ENCODE measurements at regions not wholly inside any gene's neighbourhood (a gene's known extent, or its start where the extent isn't known, plus 50 kb on each side); places are given as distances from the start of the nearest gene placed in this dataset.

DNA sequence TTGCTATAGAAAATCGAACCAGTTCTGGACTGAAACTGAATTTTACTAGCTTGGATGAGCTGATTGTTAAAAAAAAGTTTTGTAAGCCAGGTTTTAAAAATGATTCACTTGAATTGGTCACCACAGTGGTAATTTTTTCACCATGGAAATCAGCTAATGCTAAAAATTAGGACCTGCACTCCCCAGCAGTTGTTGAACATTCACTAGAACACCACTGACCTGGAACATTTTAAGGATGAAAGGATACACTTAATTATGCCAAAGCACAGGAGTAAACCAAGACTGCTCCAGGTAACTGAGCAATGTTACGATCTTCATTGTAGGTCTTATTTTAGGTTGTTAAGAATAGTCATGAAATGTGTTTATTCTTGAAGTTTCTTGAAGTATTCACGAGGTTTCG lies 1342.6 kb upstream of the SPRY2 start:
- Histone ChIP-seq H3K36me3 (no peaks in the 10 kb centered on the region), H3K9me3 (replicated peaks) (no peaks in the 10 kb centered on the region), H3K4me1 (no peaks in the 10 kb centered on the region), H3K27me3 (no peaks in the 10 kb centered on the region), H3K27ac (no peak overlapping the region), H3K4me3 (no peak overlapping the region)
- no peak for DNase-seq

DNA sequence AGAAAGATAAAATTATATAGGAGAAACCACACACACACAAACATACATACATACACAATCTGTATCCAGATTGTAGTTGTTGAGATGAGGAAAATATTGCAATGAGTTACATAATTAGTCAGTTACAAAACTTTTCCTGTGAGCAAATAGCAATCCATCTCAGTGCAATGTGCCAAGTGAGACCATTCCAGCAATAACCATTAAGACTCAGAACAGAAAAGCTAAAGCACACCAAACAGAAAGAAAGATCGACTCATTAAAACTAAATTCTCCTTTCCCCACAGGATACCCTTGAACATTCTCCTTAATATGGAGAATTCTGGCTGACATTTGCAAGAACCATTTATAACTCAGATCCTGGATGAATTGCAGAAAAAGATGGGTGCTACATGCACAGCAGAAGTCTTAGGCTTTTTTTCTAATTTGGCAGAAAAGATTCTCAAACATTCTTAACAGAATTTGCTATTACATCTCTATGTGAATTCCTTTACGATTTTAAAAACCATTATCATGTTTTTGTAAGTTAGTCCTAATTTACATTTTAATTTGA lies 1341.2 kb upstream of the SPRY2 start:
- Histone ChIP-seq H3K4me1 (no peaks in the 10 kb centered on the region), H3K9me3 (replicated peaks) (no peaks in the 10 kb centered on the region), H3K27ac (no peak overlapping the region), H3K27me3 (no peaks in the 10 kb centered on the region), H3K36me3 (no peaks in the 10 kb centered on the region), H3K4me3 (no peak overlapping the region)
- no peak for DNase-seq

DNA sequence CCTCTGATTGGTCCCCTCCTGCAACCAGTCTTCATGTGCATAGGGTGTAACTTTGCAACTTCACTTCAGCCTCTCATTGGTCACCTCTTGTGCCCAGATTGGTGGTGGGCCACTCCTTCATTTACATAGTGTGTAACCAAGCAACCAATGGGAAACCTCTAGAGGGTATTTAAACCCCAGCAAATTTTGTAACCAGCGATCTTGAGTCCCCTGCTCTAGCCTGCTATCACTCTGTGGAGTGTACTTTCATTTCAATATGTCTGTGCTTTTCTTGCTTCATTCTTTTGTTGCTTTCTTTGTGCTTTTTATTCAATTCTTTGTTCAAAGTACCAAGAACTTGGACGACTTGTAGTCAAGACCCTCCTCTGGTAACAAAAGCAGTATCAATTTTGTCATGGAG lies 1336.9 kb upstream of the SPRY2 start:
- Histone ChIP-seq H3K36me3 (no peaks in the 10 kb centered on the region), H3K27ac (no peak overlapping the region), H3K4me3 (no peak overlapping the region), H3K9me3 (replicated peaks) (no peaks in the 10 kb centered on the region), H3K4me1 (no peaks in the 10 kb centered on the region), H3K27me3 (no peaks in the 10 kb centered on the region)
- DNase-seq, result no peak

DNA sequence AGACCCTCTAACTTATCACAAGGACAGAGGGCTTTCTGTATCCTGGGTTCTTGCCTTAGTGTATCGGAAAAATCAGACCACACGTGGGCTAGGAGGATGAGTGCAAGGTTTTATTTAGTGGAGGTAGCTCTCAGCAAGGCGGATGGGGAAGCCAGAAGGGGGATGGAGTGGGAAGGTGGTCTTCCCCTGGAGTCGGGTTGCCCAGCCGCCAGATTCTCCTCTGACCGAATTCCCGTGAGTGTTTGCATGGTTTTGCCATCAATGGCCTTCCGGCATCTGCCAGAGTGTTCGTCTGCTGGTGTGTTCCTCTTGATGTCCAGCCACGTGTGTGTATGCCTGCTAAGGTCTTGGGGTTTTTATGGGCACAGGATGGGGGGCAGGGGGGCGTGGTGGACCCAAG lies 1335.1 kb upstream of the SPRY2 start:
- Histone ChIP-seq H3K4me3 (no peak overlapping the region), H3K9me3 (replicated peaks) (no peaks in the 10 kb centered on the region)

DNA sequence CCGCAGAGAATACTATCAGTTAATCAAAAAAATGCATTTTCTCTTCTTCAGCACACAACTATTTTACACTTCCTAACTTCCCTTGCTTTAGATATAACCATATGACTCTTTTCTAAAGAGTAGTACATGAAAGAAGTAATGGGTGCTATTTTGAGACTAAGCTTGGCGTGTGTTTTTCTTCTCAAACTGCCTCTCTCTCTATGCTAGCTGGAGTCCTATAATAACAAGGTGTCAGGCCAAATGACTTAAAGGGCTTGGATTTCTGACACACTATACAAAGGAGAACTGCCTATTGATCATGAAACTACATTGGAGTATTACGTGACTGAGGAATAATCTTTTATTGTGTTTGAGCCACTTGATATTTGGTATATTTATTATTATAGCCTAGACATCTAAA lies 1330.1 kb upstream of the SPRY2 start:
- no peak for DNase-seq
- no peaks in the 10 kb centered on the region for H3K27me3 ChIP-seq
- H3K4me3 ChIP-seq, result no peak overlapping the region
- no peaks in the 10 kb centered on the region for H3K36me3 ChIP-seq
- no peaks in the 10 kb centered on the region for H3K9me3 ChIP-seq (replicated peaks)
- no peaks in the 10 kb centered on the region for H3K4me1 ChIP-seq
- no peak overlapping the region for H3K27ac ChIP-seq

More for the DNA sequence above, 1335.1 kb upstream of the SPRY2 start:
- DNase-seq, result no peak
- H3K36me3 ChIP-seq, result no peaks in the 10 kb centered on the region
- no peaks in the 10 kb centered on the region for H3K4me1 ChIP-seq
- no peak overlapping the region for H3K27ac ChIP-seq
- no peaks in the 10 kb centered on the region for H3K27me3 ChIP-seq

DNA sequence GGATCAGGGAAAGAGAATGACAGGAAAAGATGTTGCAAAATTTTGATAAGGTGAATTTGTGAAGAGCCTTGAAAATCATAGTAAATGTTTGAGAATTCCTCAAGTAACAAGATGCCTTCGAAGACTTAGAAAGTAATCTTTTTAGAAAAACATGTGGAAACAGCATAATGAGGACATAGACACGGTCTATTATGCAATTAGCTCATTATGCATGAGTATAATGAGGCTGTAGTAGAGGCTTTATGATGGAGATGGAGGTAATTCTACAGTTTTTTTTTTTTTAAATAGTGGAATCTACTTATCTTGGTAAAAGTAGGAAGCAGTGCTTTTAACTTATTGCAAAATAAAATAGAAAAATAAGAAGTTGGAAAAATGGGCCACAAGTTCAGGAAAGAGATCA lies 1329.1 kb upstream of the SPRY2 start:
- H3K27me3 ChIP-seq, result no peaks in the 10 kb centered on the region
- H3K9me3 ChIP-seq (replicated peaks), result no peaks in the 10 kb centered on the region
- DNase-seq, result no peak
- no peak overlapping the region for H3K27ac ChIP-seq
- no peaks in the 10 kb centered on the region for H3K4me1 ChIP-seq
- H3K36me3 ChIP-seq, result no peaks in the 10 kb centered on the region
- H3K4me3 ChIP-seq, result no peak overlapping the region

DNA sequence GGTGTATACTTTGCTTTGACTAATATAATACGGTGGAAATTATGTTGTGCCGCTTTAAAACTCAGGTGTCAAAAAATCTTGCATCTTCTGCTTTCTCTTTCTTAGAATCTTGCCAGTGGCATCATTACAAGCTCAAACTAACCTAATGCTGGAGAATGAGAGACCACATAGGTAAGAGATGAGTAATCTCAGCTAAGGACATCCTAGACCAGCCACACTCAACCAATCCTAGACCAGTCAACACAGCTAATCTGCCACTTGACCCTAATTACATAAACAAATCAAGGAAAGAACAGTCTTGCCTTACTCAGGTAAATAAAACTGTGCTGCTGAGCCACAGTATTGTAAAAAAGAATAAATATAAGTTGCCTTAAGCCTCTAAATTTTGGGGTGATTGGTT lies 1323.9 kb upstream of the SPRY2 start:
- no peaks in the 10 kb centered on the region for H3K36me3 ChIP-seq
- no peak overlapping the region for H3K4me3 ChIP-seq
- no peak for DNase-seq
- H3K27me3 ChIP-seq, result no peaks in the 10 kb centered on the region
- no peak overlapping the region for H3K27ac ChIP-seq
- no peaks in the 10 kb centered on the region for H3K9me3 ChIP-seq (replicated peaks)
- H3K4me1 ChIP-seq, result no peaks in the 10 kb centered on the region

DNA sequence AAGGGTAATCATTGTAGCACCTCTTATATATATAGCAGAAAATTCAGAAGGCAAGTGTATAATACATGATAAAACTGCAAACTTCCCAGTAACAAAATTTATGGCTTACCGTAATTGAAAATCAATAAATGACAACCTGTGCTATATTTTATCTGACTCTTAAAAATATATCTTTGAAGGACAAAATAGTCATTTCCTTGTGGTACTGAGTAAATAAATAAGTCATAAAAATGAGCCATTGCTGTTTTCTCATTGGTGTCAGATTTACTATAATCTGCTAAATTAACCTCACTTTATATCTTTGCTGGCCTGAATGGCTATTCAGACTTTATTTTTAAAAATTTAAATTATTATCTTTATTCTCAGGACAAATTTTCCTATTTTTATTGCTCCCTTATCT lies 1319.1 kb upstream of the SPRY2 start:
- Histone ChIP-seq H3K27me3 (no peaks in the 10 kb centered on the region), H3K9me3 (replicated peaks) (no peaks in the 10 kb centered on the region), H3K4me3 (no peak overlapping the region), H3K36me3 (no peaks in the 10 kb centered on the region), H3K27ac (no peak overlapping the region), H3K4me1 (no peaks in the 10 kb centered on the region)
- no peak for DNase-seq

DNA sequence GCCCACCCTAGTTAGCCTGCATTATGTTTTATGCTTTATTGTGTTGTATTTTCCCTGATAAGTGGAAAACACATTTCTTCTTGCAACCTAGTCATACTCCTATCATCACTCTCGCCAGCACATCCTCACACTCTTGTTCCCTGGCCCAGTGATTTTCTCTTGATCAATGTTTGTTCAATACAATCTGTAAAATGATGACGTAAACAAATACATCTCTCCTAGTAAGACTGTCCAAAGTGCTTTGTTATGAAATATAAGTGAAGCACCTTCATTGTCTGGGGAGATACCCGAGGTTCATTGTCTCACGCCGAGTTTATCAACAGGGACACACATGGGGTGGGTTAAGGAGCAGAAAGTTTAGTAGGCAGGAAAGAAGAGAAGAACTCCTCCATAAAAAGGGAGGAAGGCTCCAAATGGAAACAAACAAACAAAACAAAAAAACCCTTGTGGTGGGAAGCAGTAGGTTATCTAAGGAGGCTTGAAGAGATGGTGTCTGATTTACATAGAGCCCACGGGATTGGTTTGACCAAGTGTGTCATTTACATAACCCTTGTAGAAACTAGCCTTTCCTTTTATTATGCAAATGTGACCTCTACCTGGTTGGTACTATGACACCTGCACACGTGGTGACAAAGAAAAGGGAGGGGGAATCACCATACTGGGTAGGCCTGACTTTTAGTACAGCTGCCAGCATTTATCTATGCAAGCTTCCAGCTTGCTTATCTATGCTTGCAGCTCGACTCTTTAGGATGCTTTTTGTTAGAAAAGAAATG lies 1317.9 kb upstream of the SPRY2 start:
- no peaks in the 10 kb centered on the region for H3K9me3 ChIP-seq (replicated peaks)
- H3K27ac ChIP-seq, result no peak overlapping the region
- no peak overlapping the region for H3K4me3 ChIP-seq
- no peaks in the 10 kb centered on the region for H3K36me3 ChIP-seq
- H3K27me3 ChIP-seq, result no peaks in the 10 kb centered on the region
- no peak for DNase-seq
- no peaks in the 10 kb centered on the region for H3K4me1 ChIP-seq

DNA sequence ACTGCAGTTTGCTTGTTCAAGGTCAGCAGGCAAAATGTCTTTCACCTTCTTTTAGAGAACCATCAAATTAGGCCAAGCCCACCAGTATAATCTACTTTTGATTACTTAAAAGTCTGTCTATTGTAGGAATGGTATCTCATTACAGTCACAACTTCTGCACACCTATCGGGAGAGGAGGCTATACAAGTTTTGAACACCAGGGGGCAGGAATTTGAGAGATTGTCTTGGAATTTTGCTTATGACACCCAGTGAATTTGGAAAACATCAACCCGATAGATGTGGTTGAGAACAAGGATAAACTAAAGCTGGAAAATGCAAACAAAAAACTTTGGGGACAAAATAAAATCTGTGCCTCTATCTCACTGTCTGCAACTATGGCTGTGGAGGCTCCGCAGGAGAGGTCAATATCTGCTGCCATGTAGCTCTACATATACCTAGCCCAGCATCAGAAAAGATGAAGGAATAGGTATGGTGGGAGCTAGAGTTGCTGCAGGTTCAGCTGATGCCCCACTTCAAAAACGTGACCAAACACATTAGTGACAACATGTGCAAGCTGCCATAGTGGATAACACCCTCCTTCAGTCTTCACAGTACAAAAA lies 1299.2 kb upstream of the SPRY2 start:
- Histone ChIP-seq H3K27ac (no peak overlapping the region), H3K36me3 (no peaks in the 10 kb centered on the region), H3K4me3 (no peak overlapping the region), H3K27me3 (no peaks in the 10 kb centered on the region), H3K4me1 (no peaks in the 10 kb centered on the region), H3K9me3 (replicated peaks) (no peaks in the 10 kb centered on the region)
- peak; percentile 4 to 50 for DNase-seq

DNA sequence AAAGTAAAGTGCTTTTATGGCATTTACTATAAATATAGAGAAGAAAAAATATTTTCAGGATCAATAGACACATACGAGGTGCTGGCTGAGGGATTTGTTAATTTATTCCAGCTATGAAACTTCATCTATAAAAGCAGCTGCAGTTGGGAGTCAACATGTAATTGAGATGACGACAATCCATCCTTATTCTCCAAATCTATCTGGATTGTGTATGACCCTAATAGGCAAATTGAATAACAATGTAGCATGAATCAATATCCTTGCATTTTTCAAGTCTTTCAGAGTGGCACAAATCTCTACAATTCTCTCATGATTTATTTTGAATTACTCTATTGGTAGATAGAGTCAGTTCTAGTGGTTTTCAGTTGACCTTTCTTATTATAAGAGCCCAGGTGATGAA lies 1296.5 kb upstream of the SPRY2 start:
- Histone ChIP-seq H3K4me1 (no peaks in the 10 kb centered on the region), H3K36me3 (no peaks in the 10 kb centered on the region), H3K27ac (no peak overlapping the region), H3K27me3 (no peaks in the 10 kb centered on the region), H3K4me3 (no peak overlapping the region), H3K9me3 (replicated peaks) (no peaks in the 10 kb centered on the region)
- no peak for DNase-seq

DNA sequence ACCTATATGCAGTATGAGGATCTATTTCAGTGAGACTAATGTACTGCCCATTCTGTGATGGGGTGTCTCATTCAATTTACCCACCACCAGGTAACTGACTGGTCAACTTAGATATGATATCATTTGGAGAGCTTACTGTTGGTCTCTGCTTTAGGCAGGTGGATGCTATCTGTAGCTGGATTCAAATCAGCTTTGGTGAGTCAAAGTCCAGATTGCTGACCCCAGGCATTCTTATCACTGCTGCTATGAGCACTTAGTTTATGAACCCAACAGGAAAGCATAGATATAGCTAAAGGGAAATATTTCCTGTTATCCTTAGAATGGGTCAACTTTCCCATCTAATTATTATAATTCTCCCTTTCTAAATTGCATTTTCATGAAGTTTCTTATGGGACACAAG lies 1295.2 kb upstream of the SPRY2 start:
- Histone ChIP-seq H3K27me3 (no peaks in the 10 kb centered on the region), H3K27ac (no peak overlapping the region), H3K36me3 (no peaks in the 10 kb centered on the region), H3K9me3 (replicated peaks) (no peaks in the 10 kb centered on the region), H3K4me3 (no peak overlapping the region), H3K4me1 (no peaks in the 10 kb centered on the region)
- no peak for DNase-seq

DNA sequence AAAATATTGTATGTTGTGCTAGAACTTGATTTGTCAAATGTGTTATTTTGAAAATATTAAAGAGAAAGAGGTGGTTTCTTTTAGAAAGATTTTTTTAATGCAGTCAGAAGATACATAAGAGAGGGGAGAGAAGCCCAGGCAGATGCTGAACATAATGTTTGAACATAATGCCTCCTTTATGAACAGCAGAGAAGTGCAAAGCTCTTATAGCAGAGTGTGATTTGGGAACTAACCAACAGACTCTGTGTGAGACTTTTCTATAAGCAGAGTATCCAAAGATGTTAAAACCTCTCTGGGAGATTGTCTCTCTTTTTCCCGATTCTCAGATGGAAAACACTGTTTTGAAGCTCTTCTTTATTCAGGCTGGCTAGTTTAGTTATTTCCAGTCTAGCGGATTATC lies 1274.1 kb upstream of the SPRY2 start:
- H3K27ac ChIP-seq, result no peak overlapping the region
- no peak for DNase-seq
- H3K9me3 ChIP-seq (replicated peaks), result no peaks in the 10 kb centered on the region
- no peaks in the 10 kb centered on the region for H3K36me3 ChIP-seq
- H3K4me1 ChIP-seq, result no peaks in the 10 kb centered on the region
- no peaks in the 10 kb centered on the region; the same call in 1 of the 2 replicates for H3K27me3 ChIP-seq
- no peak overlapping the region for H3K4me3 ChIP-seq

DNA sequence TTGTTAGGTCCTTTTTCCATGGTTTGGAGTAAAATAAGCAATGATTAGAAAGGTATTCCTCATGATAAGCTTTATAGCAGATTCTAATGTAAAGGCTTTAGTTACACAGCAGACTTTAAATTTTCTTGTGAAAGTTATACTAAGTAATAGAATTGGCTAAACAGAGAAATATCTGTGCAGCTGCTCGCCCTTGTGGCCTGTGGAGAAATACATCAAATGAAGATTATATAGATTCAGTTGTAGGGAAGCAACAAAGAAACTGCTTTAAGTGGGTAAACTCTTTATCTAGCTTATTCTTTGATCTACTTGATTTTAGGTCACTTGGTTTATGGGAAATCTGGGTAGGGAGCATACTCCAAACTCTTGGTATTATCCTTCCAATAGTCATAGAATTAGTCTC lies 1269.7 kb upstream of the SPRY2 start:
- Histone ChIP-seq H3K4me1 (no peaks in the 10 kb centered on the region), H3K27ac (no peak overlapping the region), H3K4me3 (no peak overlapping the region), H3K36me3 (no peaks in the 10 kb centered on the region), H3K9me3 (replicated peaks) (no peaks in the 10 kb centered on the region), H3K27me3 (no peaks in the 10 kb centered on the region)
- no peak for DNase-seq

DNA sequence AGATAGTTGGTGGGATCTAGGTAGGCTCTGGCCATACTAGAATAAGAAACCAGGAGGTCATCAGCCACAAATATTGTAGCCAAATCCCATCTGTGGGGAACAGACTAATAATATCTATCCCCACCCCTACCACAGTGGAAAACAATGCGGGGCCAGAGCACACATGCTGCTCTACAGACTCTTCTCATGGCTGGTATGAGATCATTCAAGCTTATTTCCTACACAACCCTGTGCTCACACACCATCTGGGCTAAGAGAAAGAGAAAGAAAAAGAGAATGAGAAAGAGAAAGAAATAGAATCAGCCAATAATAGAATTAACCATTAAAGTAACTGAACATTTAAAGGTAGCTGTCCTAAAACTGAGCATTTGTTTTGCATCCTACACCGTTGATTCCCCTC lies 1268.4 kb upstream of the SPRY2 start:
- Histone ChIP-seq H3K4me3 (no peak overlapping the region), H3K36me3 (no peaks in the 10 kb centered on the region), H3K27me3 (no peaks in the 10 kb centered on the region), H3K27ac (no peak overlapping the region), H3K9me3 (replicated peaks) (no peaks in the 10 kb centered on the region), H3K4me1 (no peaks in the 10 kb centered on the region)
- no peak for DNase-seq

DNA sequence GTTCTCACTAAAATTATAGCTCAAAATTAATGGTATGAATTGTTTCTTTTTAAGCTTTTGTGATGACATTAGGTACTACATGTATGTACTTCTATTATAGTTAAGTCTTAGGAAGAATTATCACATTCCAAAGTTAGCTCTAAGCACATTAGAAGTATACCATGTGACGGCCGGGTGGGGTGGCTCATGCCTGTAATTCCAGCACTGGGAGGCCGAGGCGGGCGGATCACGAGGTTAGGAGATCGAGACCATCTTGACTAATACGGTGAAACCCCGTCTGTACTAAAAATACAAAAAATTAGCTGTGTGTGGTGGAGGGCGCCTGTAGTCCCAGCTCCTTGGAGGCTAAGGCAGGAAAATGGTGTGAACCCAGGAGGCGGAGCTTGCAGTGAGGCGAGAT lies 1265.1 kb upstream of the SPRY2 start:
- no peaks in the 10 kb centered on the region for H3K4me1 ChIP-seq
- DNase-seq, result no peak
- H3K4me3 ChIP-seq, result no peak overlapping the region
- H3K36me3 ChIP-seq, result no peaks in the 10 kb centered on the region
- no peaks in the 10 kb centered on the region for H3K9me3 ChIP-seq (replicated peaks)
- H3K27me3 ChIP-seq, result no peaks in the 10 kb centered on the region
- H3K27ac ChIP-seq, result no peak overlapping the region
